HFFc6 (cell line): ENCODE measurements at regions not wholly inside any gene's neighbourhood (a gene's known extent, or its start where the extent isn't known, plus 50 kb on each side); places are given as distances from the start of the nearest gene placed in this dataset.
A peak's percentile ranks its signal among the peaks of the same experiment; 100 is the strongest.

Experiments
- DNase-seq: peaks from one replicate; pipeline ENCODE4 v3.0.0-alpha.2; 2018
- H3K27ac Mint-ChIP-seq: 2 replicates; pipeline ENCODE4 v1.8.0; 2020; ENCODE audit warnings: mild to moderate bottlenecking, mixed read lengths
- H3K27me3 Mint-ChIP-seq: 2 replicates; pipeline ENCODE4 v1.8.0; 2021; ENCODE audit warnings: mild to moderate bottlenecking, moderate library complexity, mixed read lengths; ENCODE audit not compliant: insufficient read depth
- H3K36me3 Mint-ChIP-seq: 2 replicates; pipeline ENCODE4 v1.8.0; 2021; ENCODE audit warnings: low read depth, mixed read lengths
- H3K4me1 Mint-ChIP-seq: 2 replicates; pipeline ENCODE4 v1.8.0; 2020; ENCODE audit warnings: low read depth, mixed read lengths
- H3K4me3 Mint-ChIP-seq: 2 replicates; pipeline ENCODE4 v1.8.0; 2020; ENCODE audit warnings: mild to moderate bottlenecking, moderate library complexity, mixed read lengths
- H3K9me3 Mint-ChIP-seq: 2 replicates; pipeline ENCODE4 v1.8.0; 2020; ENCODE audit warnings: mild to moderate bottlenecking, mixed read lengths
- TF ChIP-seq, protein P1 (sequence below): fragments of 200-600 bp; sonication (generic); IDR thresholded peaks from 2 replicates; pipeline ENCODE4 v1.5.0; 2021; ENCODE audit warnings: antibody characterized with exemption, mild to moderate bottlenecking

DNA sequence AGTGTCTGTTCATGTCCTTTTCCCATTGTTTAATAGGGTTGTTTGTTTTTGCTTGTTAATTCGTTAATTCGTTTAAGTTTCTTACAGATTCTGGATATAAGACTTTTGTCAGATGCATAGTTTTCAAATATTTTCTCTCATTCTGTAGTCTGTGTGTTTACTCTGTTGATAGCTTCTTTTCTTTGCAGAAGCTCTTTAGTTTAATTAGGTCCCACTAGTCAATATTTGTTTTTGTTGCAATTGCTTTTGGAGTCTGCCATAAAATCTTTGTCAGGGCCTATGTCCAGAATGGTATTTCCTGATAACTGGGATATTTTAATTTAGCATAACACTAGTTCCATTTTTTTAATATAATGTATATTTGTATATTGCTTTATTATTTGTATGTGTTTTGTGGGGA, 1380.1 kb downstream of the SUCLG1 start:
- no peak for DNase-seq
- Mint-ChIP-seq H3K4me3 (no peak overlapping the region), H3K4me1 (peaks cover 27% of the 10 kb centered on the region), H3K27me3 (no peaks in the 10 kb centered on the region), H3K9me3 (no peaks in the 10 kb centered on the region), H3K27ac (no peak overlapping the region), H3K36me3 (no peaks in the 10 kb centered on the region)
- TF ChIP-seq, protein P1, sequence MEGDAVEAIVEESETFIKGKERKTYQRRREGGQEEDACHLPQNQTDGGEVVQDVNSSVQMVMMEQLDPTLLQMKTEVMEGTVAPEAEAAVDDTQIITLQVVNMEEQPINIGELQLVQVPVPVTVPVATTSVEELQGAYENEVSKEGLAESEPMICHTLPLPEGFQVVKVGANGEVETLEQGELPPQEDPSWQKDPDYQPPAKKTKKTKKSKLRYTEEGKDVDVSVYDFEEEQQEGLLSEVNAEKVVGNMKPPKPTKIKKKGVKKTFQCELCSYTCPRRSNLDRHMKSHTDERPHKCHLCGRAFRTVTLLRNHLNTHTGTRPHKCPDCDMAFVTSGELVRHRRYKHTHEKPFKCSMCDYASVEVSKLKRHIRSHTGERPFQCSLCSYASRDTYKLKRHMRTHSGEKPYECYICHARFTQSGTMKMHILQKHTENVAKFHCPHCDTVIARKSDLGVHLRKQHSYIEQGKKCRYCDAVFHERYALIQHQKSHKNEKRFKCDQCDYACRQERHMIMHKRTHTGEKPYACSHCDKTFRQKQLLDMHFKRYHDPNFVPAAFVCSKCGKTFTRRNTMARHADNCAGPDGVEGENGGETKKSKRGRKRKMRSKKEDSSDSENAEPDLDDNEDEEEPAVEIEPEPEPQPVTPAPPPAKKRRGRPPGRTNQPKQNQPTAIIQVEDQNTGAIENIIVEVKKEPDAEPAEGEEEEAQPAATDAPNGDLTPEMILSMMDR = no peak

DNA sequence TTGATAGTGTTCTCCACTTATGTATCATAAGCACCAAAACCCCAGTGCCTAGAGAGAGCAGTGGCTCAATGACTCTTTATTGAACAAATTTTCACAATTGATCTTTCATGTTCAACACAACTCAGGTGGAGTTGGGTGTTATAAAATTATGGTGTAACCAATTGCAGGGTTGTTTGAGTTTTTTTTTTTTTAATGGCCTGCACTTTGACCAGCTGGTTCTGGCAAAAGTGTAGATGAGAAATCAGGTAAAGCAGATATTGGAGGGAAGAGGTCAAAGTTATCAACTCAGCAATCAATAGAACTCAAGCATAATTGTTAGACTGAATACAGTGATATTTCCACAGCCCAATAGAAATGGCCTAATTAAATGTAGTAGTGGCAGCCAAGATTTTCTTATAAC, 1386.3 kb downstream of the SUCLG1 start:
- no peak for DNase-seq
- Mint-ChIP-seq H3K27me3 (no peaks in the 10 kb centered on the region), H3K36me3 (no peaks in the 10 kb centered on the region), H3K9me3 (no peaks in the 10 kb centered on the region), H3K4me3 (no peak overlapping the region), H3K4me1 (peaks cover 25% of the 10 kb centered on the region), H3K27ac (no peak overlapping the region)
- TF ChIP-seq, protein P1 = no peak

DNA sequence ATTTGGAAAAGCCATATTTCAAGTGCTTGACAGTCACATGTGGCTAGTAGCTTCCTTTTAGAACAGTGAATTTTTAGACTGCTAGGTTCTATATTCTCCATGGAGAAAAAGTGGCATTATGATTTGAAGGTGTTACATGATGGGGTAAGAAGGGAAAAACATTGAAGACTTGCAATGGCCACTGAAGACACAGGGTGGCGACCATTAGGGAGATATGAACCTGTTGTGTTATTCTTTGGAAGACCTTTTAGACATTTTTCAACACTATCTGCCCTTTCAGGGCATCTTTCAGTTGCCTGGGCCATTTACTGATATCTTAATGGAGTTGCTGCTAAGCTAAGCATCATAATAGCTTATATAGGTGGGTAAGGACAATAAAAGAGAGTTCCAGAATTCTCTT, 1387.2 kb downstream of the SUCLG1 start:
- Mint-ChIP-seq H3K27ac (no peak overlapping the region), H3K4me3 (no peak overlapping the region), H3K9me3 (no peaks in the 10 kb centered on the region), H3K36me3 (no peaks in the 10 kb centered on the region), H3K27me3 (no peaks in the 10 kb centered on the region), H3K4me1 (peaks cover 26% of the 10 kb centered on the region)
- DNase-seq = no peak
- TF ChIP-seq, protein P1 = peak; percentile 23; the same call in 1 of the 2 replicates

DNA sequence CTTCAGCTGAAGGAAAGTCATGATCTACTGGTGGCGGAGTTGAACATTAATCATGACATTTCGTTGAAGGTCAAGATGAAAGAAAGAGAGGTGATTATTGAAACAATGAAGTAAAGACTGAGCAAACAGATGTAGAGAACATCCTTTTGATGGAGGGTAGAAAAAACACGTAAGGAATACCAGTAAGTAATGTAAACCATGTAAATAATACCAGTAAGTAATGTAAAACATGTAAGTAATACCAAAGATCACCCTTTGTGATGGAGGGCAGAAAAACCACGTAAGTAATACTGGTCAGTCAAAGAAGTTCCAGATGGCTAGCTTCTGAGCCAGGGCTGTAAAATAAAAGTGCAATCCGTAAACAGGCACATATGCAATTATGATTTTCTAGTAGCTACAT, 1387.7 kb downstream of the SUCLG1 start:
- DNase-seq = no peak
- Mint-ChIP-seq H3K27me3 (no peaks in the 10 kb centered on the region; the same call in 1 of the 2 replicates), H3K9me3 (no peaks in the 10 kb centered on the region), H3K36me3 (no peaks in the 10 kb centered on the region), H3K4me3 (no peak overlapping the region), H3K27ac (no peak overlapping the region), H3K4me1 (peaks cover 26% of the 10 kb centered on the region)
- TF ChIP-seq, protein P1 = no peak

DNA sequence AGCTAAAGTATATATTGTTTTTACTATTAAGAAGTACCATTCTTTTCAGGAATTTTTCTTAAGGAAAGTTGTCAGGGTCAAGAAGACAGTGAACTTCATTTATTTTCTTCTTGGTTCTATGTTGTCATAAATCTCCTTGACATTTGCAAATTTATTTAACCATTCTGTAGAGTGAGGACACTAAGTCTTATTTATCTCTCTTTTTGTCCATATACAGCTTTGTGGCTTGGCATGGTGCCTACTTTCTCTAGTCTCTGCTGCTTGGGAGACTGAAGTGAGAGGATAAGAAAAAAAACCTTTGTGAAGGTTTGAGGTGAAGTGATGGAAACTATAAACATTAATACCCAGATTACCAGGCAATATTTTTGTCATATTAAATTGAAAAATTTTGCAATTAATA, 1389.4 kb downstream of the SUCLG1 start:
- H3K27ac Mint-ChIP-seq = no peak overlapping the region
- H3K4me3 Mint-ChIP-seq = no peak overlapping the region
- peak; percentile 13 for DNase-seq
- no peaks in the 10 kb centered on the region for H3K36me3 Mint-ChIP-seq
- H3K27me3 Mint-ChIP-seq = no peaks in the 10 kb centered on the region; the same call in 1 of the 2 replicates
- H3K4me1 Mint-ChIP-seq = peaks cover 23% of the 10 kb centered on the region
- TF ChIP-seq, protein P1 = no peak
- H3K9me3 Mint-ChIP-seq = no peaks in the 10 kb centered on the region

DNA sequence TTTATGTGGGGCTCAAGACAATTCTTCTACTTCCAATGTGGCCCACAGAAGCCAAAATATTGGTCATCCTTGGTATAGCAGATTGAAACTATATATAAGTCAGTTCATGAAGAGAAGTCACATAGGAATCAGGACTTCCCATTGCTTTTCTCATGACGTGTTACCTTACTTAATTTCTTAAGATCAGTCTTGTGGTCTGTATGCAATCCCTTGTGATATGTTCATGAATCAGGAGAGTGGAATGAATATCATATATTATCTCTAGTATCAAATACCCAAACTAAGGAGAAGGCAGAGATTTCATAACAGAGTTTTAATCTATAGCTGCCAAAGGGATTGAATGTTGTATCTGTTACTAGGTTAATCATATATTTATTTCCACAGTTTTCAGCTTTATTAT, 1390.4 kb downstream of the SUCLG1 start:
- H3K27ac Mint-ChIP-seq = no peak overlapping the region
- H3K27me3 Mint-ChIP-seq = no peaks in the 10 kb centered on the region; the same call in 1 of the 2 replicates
- no peak overlapping the region for H3K4me3 Mint-ChIP-seq
- H3K36me3 Mint-ChIP-seq = no peaks in the 10 kb centered on the region
- no peaks in the 10 kb centered on the region for H3K9me3 Mint-ChIP-seq
- H3K4me1 Mint-ChIP-seq = peaks cover 22% of the 10 kb centered on the region
- TF ChIP-seq, protein P1 = no peak
- no peak for DNase-seq
